CD14-positive monocyte (primary cell): ENCODE measurements at regions not wholly inside any gene's neighbourhood (a gene's known extent, or its start where the extent isn't known, plus 50 kb on each side); places are given as distances from the start of the nearest gene placed in this dataset.

Experiments
- DNase-seq, 3 donors: peaks; one replicate each; pipeline ENCODE4 v3.0.0-alpha.2; 2011 to 2022
- H2AFZ ChIP-seq: 2 replicates; pipeline ENCODE4 v1.6.0; 2012; ENCODE audit warnings: mild to moderate bottlenecking, low read depth, low read length, inconsistent platforms; ENCODE audit not compliant: insufficient read depth, poor library complexity, severe bottlenecking
- H3K27ac ChIP-seq, 2 donors: 1 replicate in 1 of 2; 2 replicates in 1 of 2; pipeline ENCODE4 v1.5.1; 2012 to 2013; ENCODE audit warnings: low read length in 2 of 2, control low read depth in 1 of 2, inconsistent platforms in 1 of 2, low read depth in 1 of 2, mild to moderate bottlenecking in 1 of 2
- H3K27me3 ChIP-seq, 2 donors: one replicate each; pipeline versions ENCODE4 v1.6.0 to v1.6.1; 2011 to 2013; ENCODE audit warnings: low read length in 2 of 2; ENCODE audit not compliant: control insufficient read depth in 2 of 2, insufficient read depth in 2 of 2
- H3K36me3 ChIP-seq, 2 donors: replicated peaks in 1 of 2; 1 replicate in 1 of 2; 2 replicates in 1 of 2; pipeline versions ENCODE4 v1.5.1 to v1.6.1; 2012 to 2013; ENCODE audit warnings: low read length in 2 of 2, control low read depth in 1 of 2, inconsistent platforms in 1 of 2, mild to moderate bottlenecking in 1 of 2; ENCODE audit not compliant: insufficient read depth in 2 of 2, control insufficient read depth in 1 of 2
- H3K4me1 ChIP-seq, 2 donors: 1 replicate in 1 of 2; 2 replicates in 1 of 2; pipeline versions ENCODE4 v1.5.1 to v1.6.1; 2012 to 2013; ENCODE audit warnings: low read length in 2 of 2, control low read depth in 1 of 2, inconsistent platforms in 1 of 2, mild to moderate bottlenecking in 1 of 2, moderate library complexity in 1 of 2; ENCODE audit not compliant: insufficient read depth in 2 of 2, control insufficient read depth in 1 of 2
- H3K4me2 ChIP-seq: replicated peaks from 2 replicates; pipeline ENCODE3; 2012; ENCODE audit warnings: low read length, moderate library complexity, mild to moderate bottlenecking; ENCODE audit not compliant: poor library complexity, severe bottlenecking; ENCODE audit errors: extremely low read depth
- H3K4me3 ChIP-seq, 3 experiments: fragments of 200-600 bp in 1 of 3; sonication (generic) in 1 of 3; replicated peaks in 1 of 3; 1 replicate in 2 of 3; 2 replicates in 1 of 3; pipeline ENCODE4 v1.5.1; 2011 to 2013; ENCODE audit warnings: low read length in 3 of 3, mild to moderate bottlenecking in 3 of 3, control low read depth in 2 of 3, low read depth in 2 of 3, inconsistent platforms in 1 of 3, moderate library complexity in 1 of 3
- H3K79me2 ChIP-seq: 2 replicates; pipeline ENCODE4 v1.6.0; 2012; ENCODE audit warnings: mild to moderate bottlenecking, control low read depth, inconsistent platforms, low read length, moderate library complexity; ENCODE audit not compliant: insufficient read depth
- H3K9ac ChIP-seq: 2 replicates; pipeline ENCODE4 v1.6.0; 2017; ENCODE audit warnings: low read length, mild to moderate bottlenecking; ENCODE audit not compliant: insufficient read depth, poor library complexity, severe bottlenecking
- H3K9me3 ChIP-seq, 2 donors: replicated peaks in 1 of 2; 1 replicate in 1 of 2; 2 replicates in 1 of 2; pipeline versions ENCODE4 v1.5.1 to v1.6.1; 2012 to 2013; ENCODE audit warnings: low read length in 2 of 2, control low read depth in 1 of 2; ENCODE audit not compliant: control insufficient read depth in 1 of 2, insufficient read depth in 1 of 2
- H4K20me1 ChIP-seq: 2 replicates; pipeline ENCODE4 v1.6.0; 2012; ENCODE audit warnings: mild to moderate bottlenecking, low read length, control low read depth, moderate library complexity; ENCODE audit not compliant: insufficient read depth
- H3K27ac Mint-ChIP-seq, 7 donors: one replicate each; pipeline ENCODE4 v1.8.0; 2020; ENCODE audit warnings: mild to moderate bottlenecking in 7 of 7, mixed read lengths in 7 of 7, moderate library complexity in 6 of 7, inconsistent platforms in 2 of 7
- H3K27me3 Mint-ChIP-seq, 3 donors: one replicate each; pipeline ENCODE4 v1.8.0; 2021 to 2022; ENCODE audit warnings: low read depth in 3 of 3, mild to moderate bottlenecking in 3 of 3, mixed read lengths in 3 of 3, moderate library complexity in 3 of 3, inconsistent platforms in 1 of 3
- H3K36me3 Mint-ChIP-seq, 2 donors: one replicate each; pipeline ENCODE4 v1.8.0; 2020; ENCODE audit warnings: mixed read lengths in 2 of 2, inconsistent platforms in 1 of 2, mild to moderate bottlenecking in 1 of 2
- H3K4me1 Mint-ChIP-seq: one replicate; pipeline ENCODE4 v1.8.0; 2020; ENCODE audit warnings: mild to moderate bottlenecking, mixed read lengths
- H3K4me3 Mint-ChIP-seq, 2 donors: one replicate each; pipeline ENCODE4 v1.8.0; 2020; ENCODE audit warnings: mild to moderate bottlenecking in 2 of 2, mixed read lengths in 2 of 2, moderate library complexity in 1 of 2
- H3K9me3 Mint-ChIP-seq, 7 donors: one replicate each; pipeline ENCODE4 v1.8.0; 2020 to 2022; ENCODE audit warnings: mixed read lengths in 7 of 7, mild to moderate bottlenecking in 6 of 7, moderate library complexity in 6 of 7, inconsistent platforms in 2 of 7
- WGBS: methylation state at CpG from one replicate; pipeline ENCODE4 v1.1.5; 2013; ENCODE audit warnings: missing lambda C conversion rate; ENCODE audit not compliant: insufficient coverage; 5-methylcytosine and 5-hydroxymethylcytosine counted together
- intact Hi-C, 2 donors: fragments of 100-400 bp; cut with micrococcal nuclease; formaldehyde crosslinking; loops; one replicate each; pipeline versions ENCODE4 v1.15.0 to v1.15.1; 2023
- TF ChIP-seq, protein P1 (sequence below): fragments of 200-600 bp; IDR thresholded peaks from one replicate; pipeline ENCODE4 v1.8.0; 2022; ENCODE audit warnings: antibody characterized with exemption, mild to moderate bottlenecking

DNA sequence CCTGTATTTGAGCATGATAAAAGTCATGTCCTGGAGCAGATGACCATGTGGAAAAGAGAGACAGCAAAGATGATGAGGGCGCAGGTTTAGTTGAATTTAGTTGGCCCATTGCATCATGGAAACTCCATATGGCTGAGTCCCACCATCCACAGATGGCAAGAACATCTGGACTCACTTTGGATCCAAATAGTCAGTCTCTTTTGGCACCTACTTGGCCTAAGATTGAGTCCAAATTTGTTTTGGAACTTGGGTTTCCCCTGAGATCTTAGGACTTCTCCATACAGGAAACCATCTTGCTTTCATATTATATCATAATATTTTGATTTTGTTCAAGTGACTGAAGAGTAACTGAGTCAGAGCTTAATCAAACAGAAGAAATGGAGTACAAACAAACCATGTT, 217.5 kb downstream of the DRD1 start:
- Histone ChIP-seq H3K79me2 (no peaks in the 10 kb centered on the region), H3K27me3 (no peaks in the 10 kb centered on the region), H2AFZ (no peak overlapping the region), H3K9ac (no peak overlapping the region), H3K4me3 (no peak overlapping the region), H3K36me3 (no peaks in the 10 kb centered on the region), H3K27ac (no peak overlapping the region), H3K4me1 (no peaks in the 10 kb centered on the region), H3K9me3 (no peaks in the 10 kb centered on the region), H4K20me1 (no peaks in the 10 kb centered on the region), H3K4me2 (no peak overlapping the region)
- no peak for DNase-seq
- H3K9me3 Mint-ChIP-seq = peaks cover 0 to 4% (median 0%) of the 10 kb centered on the region in 7 donors
- no peak overlapping the region for H3K27ac Mint-ChIP-seq
- peaks cover 0 to 3% (median 3%) of the 10 kb centered on the region in 3 donors for H3K27me3 Mint-ChIP-seq
- H3K4me1 Mint-ChIP-seq = no peaks in the 10 kb centered on the region
- TF ChIP-seq, protein P1, sequence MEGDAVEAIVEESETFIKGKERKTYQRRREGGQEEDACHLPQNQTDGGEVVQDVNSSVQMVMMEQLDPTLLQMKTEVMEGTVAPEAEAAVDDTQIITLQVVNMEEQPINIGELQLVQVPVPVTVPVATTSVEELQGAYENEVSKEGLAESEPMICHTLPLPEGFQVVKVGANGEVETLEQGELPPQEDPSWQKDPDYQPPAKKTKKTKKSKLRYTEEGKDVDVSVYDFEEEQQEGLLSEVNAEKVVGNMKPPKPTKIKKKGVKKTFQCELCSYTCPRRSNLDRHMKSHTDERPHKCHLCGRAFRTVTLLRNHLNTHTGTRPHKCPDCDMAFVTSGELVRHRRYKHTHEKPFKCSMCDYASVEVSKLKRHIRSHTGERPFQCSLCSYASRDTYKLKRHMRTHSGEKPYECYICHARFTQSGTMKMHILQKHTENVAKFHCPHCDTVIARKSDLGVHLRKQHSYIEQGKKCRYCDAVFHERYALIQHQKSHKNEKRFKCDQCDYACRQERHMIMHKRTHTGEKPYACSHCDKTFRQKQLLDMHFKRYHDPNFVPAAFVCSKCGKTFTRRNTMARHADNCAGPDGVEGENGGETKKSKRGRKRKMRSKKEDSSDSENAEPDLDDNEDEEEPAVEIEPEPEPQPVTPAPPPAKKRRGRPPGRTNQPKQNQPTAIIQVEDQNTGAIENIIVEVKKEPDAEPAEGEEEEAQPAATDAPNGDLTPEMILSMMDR = no peak
- WGBS = 100% methylated on average over 1 of the region's 1 CpG
- H3K36me3 Mint-ChIP-seq = no peaks in the 10 kb centered on the region
- intact Hi-C loops = no loop called here
- H3K4me3 Mint-ChIP-seq = no peak overlapping the region

DNA sequence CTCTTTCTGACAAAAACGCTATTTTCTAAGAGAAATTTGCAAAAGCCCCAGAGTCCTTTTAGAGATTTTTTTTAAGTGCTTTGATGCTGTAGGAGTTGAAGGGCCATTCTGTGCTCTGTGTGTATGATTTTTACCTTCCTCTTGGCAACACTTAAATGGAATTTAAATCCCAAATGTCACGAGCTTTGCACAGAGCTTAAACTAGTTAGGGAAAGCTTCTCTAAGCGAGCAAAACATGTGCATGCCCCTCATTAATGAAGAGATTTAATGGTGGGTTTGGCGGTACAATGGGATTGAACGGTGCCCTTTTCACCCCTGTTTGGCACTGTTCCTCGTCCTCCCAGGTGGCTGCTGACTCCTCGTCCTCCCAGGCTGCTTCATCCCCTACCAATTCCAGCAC, 220.7 kb downstream of the DRD1 start:
- WGBS = no CpG with 5 or more reads among the region's 7 CpGs
- no peaks in the 10 kb centered on the region for H3K9me3 Mint-ChIP-seq
- Histone ChIP-seq H3K4me2 (no peak overlapping the region), H3K27me3 (no peaks in the 10 kb centered on the region), H2AFZ (no peak overlapping the region), H3K4me3 (no peak overlapping the region), H3K9ac (no peak overlapping the region), H4K20me1 (no peaks in the 10 kb centered on the region), H3K4me1 (no peaks in the 10 kb centered on the region), H3K79me2 (no peaks in the 10 kb centered on the region), H3K27ac (no peak overlapping the region), H3K36me3 (no peaks in the 10 kb centered on the region), H3K9me3 (no peaks in the 10 kb centered on the region)
- intact Hi-C loops = no loop called here
- TF ChIP-seq, protein P1 = no peak
- DNase-seq = no peak
- peaks cover 0 to 4% (median 2%) of the 10 kb centered on the region in 3 donors for H3K27me3 Mint-ChIP-seq
- no peaks in the 10 kb centered on the region for H3K4me1 Mint-ChIP-seq
- H3K27ac Mint-ChIP-seq = no peak overlapping the region
- H3K4me3 Mint-ChIP-seq = no peak overlapping the region
- H3K36me3 Mint-ChIP-seq = no peaks in the 10 kb centered on the region
